Stimulated activated CD4-positive, alpha-beta T cell treated with anti-CD3 and anti-CD28 coated beads, Interleukin-15, amount 100 ng/mL, for 1 hour (primary cell): ENCODE measurements at regions not wholly inside any gene's neighbourhood (a gene's known extent, or its start where the extent isn't known, plus 50 kb on each side); places are given as distances from the start of the nearest gene placed in this dataset.

Experiments
- DNase-seq, 2 donors: peaks; one replicate each; pipeline ENCODE4 v3.0.0-alpha.2; 2020; ENCODE audit warnings: low read depth in 1 of 2, low spot score in 1 of 2

DNA sequence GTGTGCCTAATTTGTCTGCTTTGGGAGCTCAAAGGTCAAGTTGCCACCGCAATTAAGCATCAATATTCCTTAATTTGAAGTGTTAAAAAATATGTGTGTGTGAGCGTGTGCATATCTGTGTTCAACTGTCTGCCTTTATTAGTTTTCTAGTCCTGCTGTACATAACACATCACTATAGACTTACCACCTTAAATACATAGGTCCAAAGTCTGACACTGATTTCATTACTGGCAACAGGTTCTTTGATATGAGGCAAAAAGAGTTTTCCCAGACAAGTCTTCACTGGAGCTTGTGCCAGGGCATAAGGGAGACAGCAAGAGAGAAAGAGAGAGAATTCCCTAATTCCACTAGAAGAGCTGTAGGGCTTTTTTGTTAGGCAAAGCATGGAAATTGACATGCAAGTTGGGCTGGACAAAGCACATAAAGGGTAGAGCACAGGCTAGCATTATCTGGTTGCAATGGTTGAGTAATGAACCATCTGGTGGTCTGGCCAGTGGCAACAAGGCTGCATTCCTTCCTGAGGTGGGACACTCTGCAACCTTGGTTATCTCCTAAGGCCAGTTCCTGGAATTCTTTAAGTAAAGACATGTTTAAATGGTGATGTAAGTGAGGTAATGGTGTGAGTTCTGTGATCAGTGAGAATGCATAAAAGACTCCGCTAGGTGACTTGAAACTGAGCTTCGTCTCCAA lies 457.2 kb upstream of the ADAMTS5 start:
- DNase-seq, result no peak

GRCh38 chr21:27423038-27423437 lies 456.1 kb upstream of the ADAMTS5 start:
- DNase-seq, result no peak

DNA sequence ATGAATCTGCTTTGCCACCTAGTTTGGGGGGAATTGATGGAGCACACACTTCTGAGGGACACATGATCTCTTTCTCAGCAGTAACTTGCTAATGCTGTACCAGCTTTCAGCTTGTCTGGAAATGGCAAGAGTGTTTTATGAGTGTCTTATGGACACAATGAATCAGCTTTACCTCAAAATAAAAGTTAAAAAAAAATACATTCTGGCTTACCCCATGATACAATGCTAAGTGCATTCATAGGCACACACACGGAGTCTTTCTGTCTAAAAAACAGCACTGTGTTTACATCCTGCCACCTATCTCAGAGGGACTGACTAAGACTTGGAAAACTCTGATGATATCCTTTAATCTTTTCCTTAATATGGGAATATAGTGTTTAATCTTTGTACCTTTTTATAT lies 455.5 kb upstream of the ADAMTS5 start:
- no peak for DNase-seq

- no peak for DNase-seq
Observed at GRCh38 chr21:27421654-27422053, 454.8 kb upstream of the ADAMTS5 start.

DNA sequence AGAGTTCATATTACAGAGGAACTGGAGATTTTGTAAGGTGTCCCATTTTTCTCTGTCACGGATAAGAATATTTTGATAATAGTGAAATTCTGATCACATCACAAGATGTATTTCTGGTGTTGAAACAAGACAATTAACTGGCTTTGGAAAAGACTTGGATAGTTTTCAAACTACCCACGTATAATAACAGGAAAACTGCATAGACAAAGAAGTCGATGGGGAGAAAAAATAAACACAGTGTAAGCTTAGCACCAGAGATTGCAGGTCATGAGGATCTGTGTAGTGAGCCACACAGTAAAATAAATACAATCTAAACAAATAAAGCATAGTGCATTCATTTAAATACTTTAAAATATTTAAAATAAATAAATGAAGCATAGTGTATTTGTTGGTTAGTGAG lies 452.3 kb upstream of the ADAMTS5 start:
- no peak for DNase-seq

DNA sequence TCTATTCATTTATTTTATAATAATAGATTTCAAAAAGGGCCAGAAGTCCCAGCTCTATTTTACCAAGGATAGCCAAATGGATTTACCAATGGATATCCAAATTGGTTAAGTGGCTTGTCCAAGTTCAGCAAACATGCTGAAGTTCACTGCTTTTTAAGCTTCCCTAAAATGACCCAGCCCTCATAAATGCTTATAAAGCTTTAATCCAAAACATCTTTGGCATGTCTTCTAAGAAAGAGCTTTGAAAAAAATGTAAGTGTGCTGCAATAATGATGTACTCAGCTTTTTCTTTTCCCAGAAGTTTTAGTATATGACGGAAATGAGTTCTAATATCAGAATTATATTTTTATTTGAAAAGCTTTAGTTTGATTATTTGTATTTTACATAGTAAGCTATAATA lies 451.5 kb upstream of the ADAMTS5 start:
- no peak for DNase-seq

DNA sequence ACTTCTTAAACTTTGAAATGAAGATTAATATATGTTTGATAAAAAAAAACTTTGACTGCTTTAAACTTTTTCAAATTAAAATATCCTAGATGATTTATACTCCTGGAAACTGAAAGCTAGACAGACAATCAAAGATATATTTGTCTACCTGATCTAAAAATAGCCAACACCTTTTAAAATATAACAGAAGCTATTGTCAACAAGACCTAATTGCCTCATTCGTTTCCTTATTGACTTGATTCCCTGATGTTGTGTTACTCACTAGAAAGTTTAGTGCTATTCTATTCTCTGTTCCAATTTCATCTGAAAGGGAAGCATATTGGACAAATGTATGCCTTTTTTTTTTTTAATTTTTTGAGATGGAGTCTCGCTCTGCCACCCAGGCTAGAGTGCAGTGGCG lies 445.6 kb upstream of the ADAMTS5 start:
- no peak for DNase-seq

GRCh38 chr21:27408826-27409225 lies 441.9 kb upstream of the ADAMTS5 start:
- DNase-seq, result no peak

DNA sequence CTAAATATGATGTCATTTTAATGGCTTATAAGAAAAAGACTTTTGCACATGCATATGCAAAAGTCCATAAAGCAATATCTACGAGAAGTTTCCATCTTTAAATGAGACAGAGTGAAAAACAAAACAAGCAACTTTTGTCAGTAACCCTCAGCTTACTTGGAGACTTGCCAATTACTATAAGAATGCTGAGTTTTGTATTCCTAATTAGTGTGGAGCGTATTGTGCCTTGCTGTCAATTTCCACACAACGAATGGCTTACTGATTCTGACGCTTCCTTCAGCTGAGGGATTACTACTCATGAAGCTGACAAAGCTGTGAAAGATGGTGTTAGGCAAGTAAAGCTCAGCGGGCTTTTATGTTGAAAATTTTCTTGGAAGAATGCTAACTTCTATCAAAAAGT lies 440.4 kb upstream of the ADAMTS5 start:
- DNase-seq, result no peak

DNA sequence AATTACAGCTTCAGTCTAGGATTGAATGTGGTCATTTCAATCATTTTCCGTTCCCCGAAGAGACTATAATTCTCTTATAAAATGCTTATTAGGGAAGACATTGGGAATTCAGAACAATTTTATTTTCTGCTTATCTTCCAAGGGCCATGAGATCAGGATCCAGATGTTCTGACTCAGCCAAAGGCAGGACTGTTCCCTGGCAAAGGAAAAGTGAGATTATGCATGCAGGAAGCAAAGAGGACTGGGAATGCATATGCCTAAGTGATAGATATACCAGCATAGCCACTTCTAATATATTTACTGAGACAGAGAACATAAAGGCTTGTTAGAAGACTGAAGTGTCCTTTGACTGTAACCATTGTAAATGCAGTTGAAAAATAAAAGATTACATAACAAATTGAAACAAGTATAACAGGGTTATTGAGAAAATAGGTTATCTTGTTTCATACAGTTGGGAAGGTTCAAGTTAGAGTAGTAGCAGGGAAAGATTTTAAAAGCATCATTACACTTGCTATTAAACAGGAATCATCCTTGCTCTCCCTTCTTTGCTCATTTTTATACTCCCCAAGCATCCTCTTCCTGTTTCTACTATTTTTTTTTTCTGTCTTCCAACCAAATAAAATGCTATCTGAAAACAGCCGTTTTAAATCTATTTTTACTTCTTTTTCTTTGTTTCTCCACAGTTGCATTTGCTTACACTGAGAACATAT lies 439.6 kb upstream of the ADAMTS5 start:
- no peak for DNase-seq

DNA sequence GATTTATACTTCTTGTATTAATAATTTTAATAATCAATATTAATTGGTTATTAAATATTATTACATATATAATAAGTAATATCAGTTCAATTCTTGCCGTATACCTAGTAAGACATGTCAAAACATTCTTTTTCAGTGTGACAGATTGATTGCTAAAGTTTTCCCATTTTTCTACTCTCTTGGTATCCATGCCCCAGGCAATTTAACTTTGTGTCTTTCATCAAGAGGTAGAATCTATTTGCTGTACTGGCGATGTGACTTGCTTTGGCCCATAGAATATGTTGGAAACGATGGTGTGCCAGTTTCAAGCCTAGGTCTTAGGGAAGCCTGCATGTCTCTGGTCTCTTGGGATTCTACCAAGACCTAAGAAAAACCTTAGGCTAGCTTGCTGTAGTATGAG lies 436.1 kb upstream of the ADAMTS5 start:
- no peak for DNase-seq

DNA sequence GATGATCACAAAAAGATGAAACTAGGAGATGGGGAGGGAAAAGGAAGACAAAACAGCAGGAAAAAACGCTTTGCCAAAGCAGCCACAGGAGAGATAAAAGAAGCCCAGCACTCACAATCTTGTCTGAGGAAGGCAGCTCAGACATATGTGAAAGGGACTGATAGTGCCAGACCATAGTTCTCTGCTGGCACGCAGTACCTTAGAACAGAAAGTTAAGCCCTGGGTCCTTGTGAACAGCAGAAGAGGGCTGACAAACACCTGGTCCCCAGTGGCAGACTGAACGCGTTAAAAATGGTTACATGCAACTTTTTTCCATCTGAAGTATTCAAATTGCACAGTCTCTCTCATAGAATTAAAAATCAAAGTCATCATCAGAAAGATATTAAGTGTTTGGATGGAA lies 433.2 kb upstream of the ADAMTS5 start:
- DNase-seq, result no peak

DNA sequence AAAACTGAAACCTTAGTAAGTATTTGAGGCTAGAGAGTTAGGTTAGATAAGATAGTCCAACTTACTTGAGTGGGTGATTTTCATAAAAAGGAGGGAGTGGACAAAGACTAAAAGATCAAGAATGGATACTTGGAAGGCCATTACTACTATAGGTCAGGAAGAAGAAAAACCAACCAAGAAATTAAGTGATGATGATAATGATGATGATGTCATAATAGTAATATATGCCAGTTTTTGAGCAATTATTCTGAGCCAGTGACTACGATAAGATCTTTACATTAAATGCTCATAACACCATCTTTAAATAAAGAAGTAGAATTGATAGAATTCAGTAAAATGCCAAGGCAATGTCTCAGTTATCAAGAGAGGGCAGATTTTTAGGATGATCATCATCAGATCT lies 430.7 kb upstream of the ADAMTS5 start:
- DNase-seq, result no peak

- DNase-seq, result no peak
Observed at GRCh38 chr21:27393726-27394125, 426.8 kb upstream of the ADAMTS5 start.

DNA sequence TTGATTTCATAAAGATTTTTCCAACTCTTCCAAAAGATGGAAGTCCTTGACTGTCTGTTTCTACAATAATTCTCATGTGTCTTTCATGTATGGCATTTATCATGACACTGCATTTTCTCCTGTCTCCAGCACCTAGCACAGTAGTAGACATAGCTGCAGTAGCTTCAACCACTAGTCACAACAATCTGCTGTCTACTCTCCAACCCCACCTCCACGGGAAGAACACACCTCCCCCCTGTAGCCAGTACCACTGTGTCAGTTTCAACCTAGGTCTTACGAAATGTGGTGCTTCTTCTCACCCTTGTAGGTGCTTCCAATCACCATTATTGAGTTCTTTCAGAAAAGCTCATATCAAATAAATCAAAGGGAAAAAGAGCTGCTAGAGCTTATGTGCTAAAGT lies 425.1 kb upstream of the ADAMTS5 start:
- no peak for DNase-seq

- DNase-seq, result no peak
Observed at GRCh38 chr21:27390384-27390783, 423.5 kb upstream of the ADAMTS5 start.

- DNase-seq, result no peak
Observed at GRCh38 chr21:27388825-27389224, 421.9 kb upstream of the ADAMTS5 start.

- no peak for DNase-seq
Observed at GRCh38 chr21:27382404-27382803, 415.5 kb upstream of the ADAMTS5 start.

DNA sequence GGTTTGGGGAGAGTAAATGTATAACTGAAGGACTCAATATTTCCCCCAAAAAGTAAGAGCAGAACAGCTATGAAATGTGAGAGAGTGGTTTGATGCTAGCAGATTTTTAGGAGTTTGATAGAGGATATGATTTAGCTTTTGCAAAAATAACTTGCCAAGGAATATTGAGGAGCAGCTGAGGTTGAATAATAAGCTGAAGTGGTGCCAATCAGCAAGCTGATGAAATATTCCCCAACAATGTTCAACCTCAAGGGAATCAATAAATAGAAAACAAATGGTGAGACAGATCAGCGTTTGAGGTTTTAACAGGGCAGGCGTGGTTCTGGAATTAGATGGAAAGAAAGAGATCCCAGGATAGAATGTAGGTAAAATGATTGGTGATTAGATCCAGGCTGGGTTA lies 413.4 kb upstream of the ADAMTS5 start:
- DNase-seq, result no peak

- no peak for DNase-seq
Observed at GRCh38 chr21:27379354-27379753, 412.5 kb upstream of the ADAMTS5 start.

- no peak for DNase-seq
Observed at GRCh38 chr21:27372381-27372780, 405.5 kb upstream of the ADAMTS5 start.

GRCh38 chr21:27371975-27372331 lies 405.1 kb upstream of the ADAMTS5 start:
- no peak for DNase-seq
